Transverse colon (tissue), 4 donors: ENCODE measurements at regions not wholly inside any gene's neighbourhood (a gene's known extent, or its start where the extent isn't known, plus 50 kb on each side); places are given as distances from the start of the nearest gene placed in this dataset.

Source experiments
- DNase-seq: peaks from one replicate; pipeline ENCODE4 v3.0.0-alpha.2; 2019
- H3K27ac ChIP-seq, 4 donors: fragments of 200-600 bp; sonication (generic); 2 replicates each; pipeline ENCODE4 v1.5.1; 2016 to 2018; ENCODE audit warnings: inconsistent platforms in 4 of 4
- H3K27me3 ChIP-seq: fragments of 200-600 bp; sonication (generic); 2 replicates; pipeline ENCODE4 v1.5.1; 2017; ENCODE audit warnings: inconsistent platforms
- H3K36me3 ChIP-seq, 4 donors: fragments of 200-600 bp; sonication (generic); 2 replicates each; pipeline ENCODE4 v1.5.1; 2017 to 2019; ENCODE audit warnings: inconsistent platforms in 4 of 4
- H3K4me1 ChIP-seq, 4 donors: fragments of 200-600 bp; sonication (generic); 2 replicates each; pipeline ENCODE4 v1.5.1; 2017 to 2020; ENCODE audit warnings: inconsistent platforms in 4 of 4
- H3K4me3 ChIP-seq, 4 donors: fragments of 200-600 bp; sonication (generic); 1 replicate in 1 of 4; 2 replicates in 3 of 4; pipeline versions ENCODE4 v1.5.1 to v1.6.1; 2017 to 2019; ENCODE audit warnings: inconsistent platforms in 4 of 4
- H3K9me3 ChIP-seq, 2 donors: fragments of 200-600 bp; sonication (generic); 2 replicates each; pipeline ENCODE4 v1.5.1; 2017 to 2019; ENCODE audit warnings: inconsistent platforms in 2 of 2
- CTCF ChIP-seq, 5 experiments: fragments of 200-600 bp in 3 of 5; fragments of 450-650 bp in 2 of 5; sonication (generic) in 3 of 5; IDR thresholded peaks; 1 replicate in 2 of 5; 2 replicates in 3 of 5; pipeline ENCODE4 v1.5.1; 2016 to 2017; ENCODE audit warnings: antibody characterized with exemption in 5 of 5, inconsistent platforms in 3 of 5, mild to moderate bottlenecking in 2 of 5, moderate library complexity in 1 of 5
- EP300 ChIP-seq: sonication (generic); formaldehyde crosslinking; IDR thresholded peaks from one replicate; pipeline ENCODE4 v1.6.1; 2017; ENCODE audit warnings: antibody characterized with exemption, low read depth
- POLR2A ChIP-seq: fragments of 450-650 bp; IDR thresholded peaks from one replicate; pipeline ENCODE4 v1.6.1; 2016; ENCODE audit warnings: antibody characterized with exemption, mild to moderate bottlenecking, moderate library complexity
- POLR2AphosphoS5 ChIP-seq, 3 donors: sonication (generic); formaldehyde crosslinking; IDR thresholded peaks; one replicate each; pipeline ENCODE4 v1.6.1; 2016; ENCODE audit warnings: antibody characterized with exemption in 3 of 3
- WGBS, 2 donors: methylation state at CpG; one replicate each; pipeline ENCODE4 v1.1.5; 2018; ENCODE audit warnings: low coverage in 1 of 2; 5-methylcytosine and 5-hydroxymethylcytosine counted together
- in situ Hi-C, 4 donors: fragments of 200-750 bp; cut with MboI; loops; one replicate each; pipeline versions ENCODE4 v1.15.0 to v1.15.1; 2017; ENCODE audit warnings: low sequenced_read_pairs in 3 of 4, low pct_ligation_motif_present in 1 of 4, low pct_unique_long_range_greater_than_20kb in 1 of 4
- intact Hi-C: fragments of 100-400 bp; cut with DNase I; formaldehyde crosslinking; loops from one replicate; pipeline ENCODE4 v1.15.1; 2023; ENCODE audit warnings: low total_unique reads

- H3K4me1 ChIP-seq: no peaks in the 10 kb centered on the region
- H3K27me3 ChIP-seq: no peaks in the 10 kb centered on the region
- TF ChIP-seq POLR2A (no peak), EP300 (no peak), POLR2AphosphoS5 (IDR thresholded peaks at IDR 0.05) (no peak), CTCF (IDR thresholded peaks at IDR 0.05) (no peak)
- peaks cover 0 to 3% of the 10 kb centered on the region in 2 donors for H3K9me3 ChIP-seq
- in situ Hi-C loops (no loop called here), intact Hi-C loops (no loop called here)
- no peaks in the 10 kb centered on the region for H3K36me3 ChIP-seq
- H3K4me3 ChIP-seq: no peak overlapping the region
- no peak overlapping the region for H3K27ac ChIP-seq
- no peak for DNase-seq
These were observed 578.0 kb downstream of the EFNA5 start for GRCh38 chr5:107092695-107093094.

DNA sequence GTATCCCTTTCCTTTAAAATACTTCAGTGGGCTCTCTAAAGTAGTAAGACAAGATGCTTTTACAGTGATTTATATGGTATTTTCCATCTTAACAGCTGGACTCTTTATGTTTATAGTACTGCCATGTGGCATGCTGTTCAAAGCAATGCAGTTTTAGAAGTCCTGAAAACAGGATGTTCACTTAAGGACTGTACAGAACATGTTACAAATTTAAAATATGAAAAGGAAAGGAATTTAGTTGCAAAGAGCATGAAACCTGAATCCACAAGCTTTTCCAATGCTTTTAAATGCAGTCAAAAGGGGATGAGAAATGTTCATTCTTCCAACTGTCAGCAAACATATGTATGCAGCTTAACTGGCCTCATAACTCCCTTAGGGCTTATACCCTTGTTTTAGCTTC is 580.2 kb downstream of the EFNA5 start:
- H3K27ac ChIP-seq: no peak overlapping the region
- no peak overlapping the region for H3K4me3 ChIP-seq
- in situ Hi-C loops (no loop called here), intact Hi-C loops (no loop called here)
- no peaks in the 10 kb centered on the region for H3K27me3 ChIP-seq
- no peak for DNase-seq
- no peaks in the 10 kb centered on the region for H3K4me1 ChIP-seq
- no peak for TF ChIP-seq POLR2AphosphoS5 (IDR thresholded peaks at IDR 0.05)
- no peak for TF ChIP-seq CTCF (IDR thresholded peaks at IDR 0.05)
- TF ChIP-seq EP300: no peak
- TF ChIP-seq POLR2A: no peak
- no peaks in the 10 kb centered on the region for H3K36me3 ChIP-seq
- peaks cover 0 to 3% of the 10 kb centered on the region in 2 donors for H3K9me3 ChIP-seq

- no peaks in the 10 kb centered on the region for H3K36me3 ChIP-seq
- in situ Hi-C loops: no loop called here
- H3K27me3 ChIP-seq: no peaks in the 10 kb centered on the region
- no peak overlapping the region for H3K27ac ChIP-seq
- WGBS, 2 donors: 80 to 82% methylated on average over 1 of the region's 1 CpG
- no peaks in the 10 kb centered on the region for H3K9me3 ChIP-seq
- no peak for TF ChIP-seq POLR2AphosphoS5 (IDR thresholded peaks at IDR 0.05)
- no peak for TF ChIP-seq POLR2A
- no peak for TF ChIP-seq EP300
- no peak for TF ChIP-seq CTCF (IDR thresholded peaks at IDR 0.05)
- no peak for DNase-seq
- intact Hi-C loops: no loop called here
- no peaks in the 10 kb centered on the region for H3K4me1 ChIP-seq
- no peak overlapping the region for H3K4me3 ChIP-seq
These were observed 581.8 kb downstream of the EFNA5 start for GRCh38 chr5:107088907-107089306.

GRCh38 chr5:107085572-107085971 is 585.2 kb downstream of the EFNA5 start:
- in situ Hi-C loops (no loop called here), intact Hi-C loops (no loop called here)
- no peaks in the 10 kb centered on the region for H3K9me3 ChIP-seq
- H3K27ac ChIP-seq: no peak overlapping the region
- H3K4me1 ChIP-seq: no peaks in the 10 kb centered on the region
- H3K4me3 ChIP-seq: no peak overlapping the region
- TF ChIP-seq CTCF (IDR thresholded peaks at IDR 0.05) (no peak), EP300 (no peak), POLR2A (no peak), POLR2AphosphoS5 (IDR thresholded peaks at IDR 0.05) (no peak)
- no peak for DNase-seq
- WGBS, 2 donors: 67 to 73% methylated on average over 1 of the region's 1 CpG
- no peaks in the 10 kb centered on the region for H3K27me3 ChIP-seq
- H3K36me3 ChIP-seq: no peaks in the 10 kb centered on the region
